H1 (cell line): ENCODE measurements at regions not wholly inside any gene's neighbourhood (a gene's known extent, or its start where the extent isn't known, plus 50 kb on each side); places are given as distances from the start of the nearest gene placed in this dataset.

Experiments
- CTCF ChIA-PET: fragments of 300-600 bp; sonication (Branson Sonifier 250); formaldehyde crosslinking; loops from one replicate; lab custom pipeline; 2021; ENCODE audit not compliant: partially characterized antibody; lab: Charles Lee
- POLR2A ChIA-PET: fragments of 300-600 bp; sonication (Branson Sonifier 250); formaldehyde crosslinking; loops from one replicate; lab custom pipeline; 2021; ENCODE audit warnings: inconsistent platforms; ENCODE audit not compliant: partially characterized antibody; lab: Charles Lee
- DNase-seq, 2 experiments: peaks; one replicate each; pipeline versions ENCODE4 v3.0.0 to v3.0.0-alpha.2; 2010 to 2022; ENCODE audit warnings: low spot score in 2 of 2, low read depth in 1 of 2, mixed read lengths in 1 of 2
- FAIRE-seq: peaks from 2 replicates; lab custom pipeline; 2011; peaks lifted over from hg19 to GRCh38; lab: Jason Lieb, UNC
- H2AFZ ChIP-seq: 2 replicates; pipeline ENCODE4 v1.8.1; 2012; ENCODE audit warnings: low read length, inconsistent platforms
- H2AK5ac ChIP-seq: 2 replicates; pipeline ENCODE4 v1.6.1; 2013; ENCODE audit warnings: low read depth, low read length
- H2BK120ac ChIP-seq: replicated peaks from 2 replicates; pipeline ENCODE3; 2013; ENCODE audit warnings: low read depth, low read length, inconsistent platforms
- H2BK12ac ChIP-seq: 2 replicates; pipeline ENCODE4 v1.6.1; 2013; ENCODE audit warnings: low read depth, low read length
- H2BK15ac ChIP-seq: 2 replicates; pipeline ENCODE4 v1.6.1; 2013; ENCODE audit warnings: low read length
- H2BK20ac ChIP-seq: 2 replicates; pipeline ENCODE4 v1.6.1; 2013; ENCODE audit warnings: low read length
- H2BK5ac ChIP-seq: 2 replicates; pipeline ENCODE4 v1.6.1; 2013; ENCODE audit warnings: low read depth, low read length
- H3K14ac ChIP-seq: 2 replicates; pipeline ENCODE4 v1.6.1; 2013; ENCODE audit warnings: inconsistent platforms; ENCODE audit not compliant: insufficient read length
- H3K18ac ChIP-seq: 2 replicates; pipeline ENCODE4 v1.6.1; 2013; ENCODE audit warnings: low read length; ENCODE audit errors: extremely low read depth
- H3K23ac ChIP-seq: 2 replicates; pipeline ENCODE4 v1.6.1; 2013; ENCODE audit warnings: inconsistent platforms; ENCODE audit not compliant: insufficient read length
- H3K23me2 ChIP-seq: 2 replicates; pipeline ENCODE4 v1.6.1; 2013; ENCODE audit warnings: low read depth, low read length
- H3K27ac ChIP-seq: 2 replicates; pipeline ENCODE4 v1.6.1; 2011; ENCODE audit warnings: low read depth, low read length, inconsistent platforms
- H3K27me3 ChIP-seq, 4 experiments: replicated peaks in 1 of 4; 1 replicate in 1 of 4; 2 replicates in 3 of 4; pipeline versions ENCODE4 v1.6.1 to v1.8.1; 2011 to 2013; ENCODE audit warnings: low read length in 3 of 4, mild to moderate bottlenecking in 3 of 4, inconsistent platforms in 2 of 4, mixed read lengths in 2 of 4, moderate library complexity in 1 of 4; ENCODE audit not compliant: control insufficient read depth in 3 of 4, insufficient read depth in 3 of 4; ENCODE audit errors: extremely low read depth in 1 of 4
- H3K36me3 ChIP-seq, 4 experiments: 2 replicates each; pipeline versions ENCODE4 v1.6.1 to v1.8.1; 2011 to 2013; ENCODE audit warnings: mild to moderate bottlenecking in 4 of 4, low read length in 3 of 4, moderate library complexity in 2 of 4, control low read depth in 1 of 4, inconsistent platforms in 1 of 4; ENCODE audit not compliant: insufficient read depth in 4 of 4, control insufficient read depth in 2 of 4
- H3K4ac ChIP-seq: replicated peaks from 2 replicates; pipeline ENCODE3; 2013; ENCODE audit warnings: low read length, low read depth, mixed read lengths, inconsistent platforms; ENCODE audit not compliant: insufficient read length
- H3K4me1 ChIP-seq, 4 experiments: replicated peaks in 1 of 4; 1 replicate in 1 of 4; 2 replicates in 3 of 4; pipeline versions ENCODE4 v1.6.1 to v1.8.1; 2011 to 2013; ENCODE audit warnings: low read length in 3 of 4, inconsistent platforms in 2 of 4, mixed read lengths in 1 of 4; ENCODE audit not compliant: insufficient read depth in 4 of 4, control insufficient read depth in 3 of 4
- H3K4me2 ChIP-seq, 2 experiments: 2 replicates each; pipeline versions ENCODE4 v1.6.1 to v1.8.1; 2011 to 2013; ENCODE audit warnings: low read depth in 2 of 2, low read length in 2 of 2, control low read depth in 1 of 2, inconsistent platforms in 1 of 2, mild to moderate bottlenecking in 1 of 2; ENCODE audit not compliant: insufficient read depth in 1 of 2
- H3K4me3 ChIP-seq, 4 experiments: fragments of 200-600, 300-600 bp in 1 of 4; sonication (generic), shearing (Covaris generic), sonication (Bioruptor Twin) in 1 of 4; 2 replicates each; pipeline versions ENCODE4 v1.5.1 to v1.8.1; 2011 to 2016; ENCODE audit warnings: low read length in 4 of 4, low read depth in 3 of 4, control low read depth in 2 of 4, inconsistent platforms in 2 of 4, mild to moderate bottlenecking in 2 of 4, mixed read lengths in 1 of 4, moderate library complexity in 1 of 4; ENCODE audit not compliant: insufficient read depth in 2 of 4; ENCODE audit errors: extremely low read depth in 1 of 4
- H3K56ac ChIP-seq: replicated peaks from 2 replicates; pipeline ENCODE3; 2013; ENCODE audit warnings: low read depth, mild to moderate bottlenecking, mixed read lengths, low read length, inconsistent platforms; ENCODE audit not compliant: insufficient read length
- H3K79me1 ChIP-seq: 2 replicates; pipeline ENCODE4 v1.6.1; 2013; ENCODE audit warnings: low read depth, low read length, control low read depth
- H3K79me2 ChIP-seq, 2 experiments: 2 replicates each; pipeline versions ENCODE4 v1.6.1 to v1.8.1; 2012 to 2013; ENCODE audit warnings: low read length in 2 of 2, mild to moderate bottlenecking in 2 of 2, inconsistent platforms in 1 of 2; ENCODE audit not compliant: insufficient read depth in 2 of 2, control insufficient read depth in 1 of 2
- H3K9ac ChIP-seq, 4 experiments: replicated peaks in 1 of 4; 1 replicate in 1 of 4; 2 replicates in 3 of 4; pipeline versions ENCODE4 v1.6.1 to v1.8.1; 2011 to 2013; ENCODE audit warnings: low read depth in 3 of 4, low read length in 3 of 4, control low read depth in 2 of 4, mild to moderate bottlenecking in 2 of 4, moderate library complexity in 2 of 4, inconsistent platforms in 1 of 4; ENCODE audit errors: extremely low read depth in 1 of 4
- H3K9me3 ChIP-seq, 2 experiments: 2 replicates each; pipeline versions ENCODE4 v1.6.1 to v1.8.1; 2012 to 2013; ENCODE audit warnings: mild to moderate bottlenecking in 2 of 2, moderate library complexity in 2 of 2, control low read depth in 1 of 2, inconsistent platforms in 1 of 2, low read depth in 1 of 2, low read length in 1 of 2, mixed read lengths in 1 of 2; ENCODE audit not compliant: insufficient read depth in 2 of 2
- H4K20me1 ChIP-seq, 2 experiments: replicated peaks in 1 of 2; 2 replicates each; pipeline versions ENCODE3 to v1.8.1; 2011 to 2013; ENCODE audit warnings: inconsistent platforms in 2 of 2, low read length in 2 of 2, mild to moderate bottlenecking in 1 of 2; ENCODE audit not compliant: insufficient read depth in 2 of 2, control insufficient read depth in 1 of 2
- H4K5ac ChIP-seq: 2 replicates; pipeline ENCODE4 v1.6.1; 2013; ENCODE audit warnings: low read length, low read depth, mixed read lengths, inconsistent platforms; ENCODE audit not compliant: insufficient read length
- H4K8ac ChIP-seq: 2 replicates; pipeline ENCODE4 v1.8.0; 2013; ENCODE audit warnings: mild to moderate bottlenecking, moderate library complexity, low read length, inconsistent platforms; ENCODE audit not compliant: insufficient read depth; ENCODE audit errors: extremely low read depth
- H4K91ac ChIP-seq: replicated peaks from 2 replicates; pipeline ENCODE3; 2013; ENCODE audit warnings: low read length, mixed read lengths, inconsistent platforms; ENCODE audit not compliant: insufficient read length
- ATF2 ChIP-seq: IDR thresholded peaks from 2 replicates; pipeline ENCODE4 v1.6.1; 2012; ENCODE audit warnings: low read length, inconsistent platforms
- EZH2 ChIP-seq: fragments of 200-600 bp; sonication (generic); IDR thresholded peaks from 2 replicates; pipeline ENCODE4 v1.7.1; 2012; ENCODE audit warnings: low read depth, mild to moderate bottlenecking, moderate library complexity, low read length, inconsistent platforms; ENCODE audit not compliant: severe bottlenecking
- FOSL1 ChIP-seq: IDR thresholded peaks from 2 replicates; pipeline ENCODE4 v1.6.1; 2011; ENCODE audit warnings: mild to moderate bottlenecking, low read depth, low read length, moderate library complexity; ENCODE audit not compliant: insufficient read depth
- HDAC2 ChIP-seq, 2 experiments: fragments of 300-600 bp in 1 of 2; sonication (generic) in 1 of 2; IDR thresholded peaks; 2 replicates each; pipeline ENCODE4 v1.6.1; 2011 to 2012; ENCODE audit warnings: low read depth in 2 of 2, low read length in 2 of 2, mild to moderate bottlenecking in 2 of 2, moderate library complexity in 2 of 2, borderline replicate concordance in 1 of 2, inconsistent platforms in 1 of 2
- HDAC6 ChIP-seq: IDR thresholded peaks from one replicate; pipeline ENCODE4 v1.7.1; 2012; ENCODE audit warnings: low read depth, mild to moderate bottlenecking, inconsistent platforms, low read length, moderate library complexity
- POLR2AphosphoS5 ChIP-seq: IDR thresholded peaks from 2 replicates; pipeline ENCODE4 v1.6.1; 2011; ENCODE audit warnings: low read depth, low read length
- SIX5 ChIP-seq: IDR thresholded peaks from 2 replicates; pipeline ENCODE4 v1.6.1; 2011; ENCODE audit warnings: mild to moderate bottlenecking, low read depth, low read length
- TAF1 ChIP-seq: IDR thresholded peaks from 2 replicates; pipeline ENCODE4 v1.6.1; 2011; ENCODE audit warnings: mild to moderate bottlenecking, low read depth, low read length
- WGBS, 2 experiments: shearing (Covaris generic) in 1 of 2; methylation state at CpG; one replicate each; pipeline versions ENCODE4 v1.1.6 to v1.1.7; 2013 to 2015; ENCODE audit warnings: low lambda C conversion rate in 2 of 2, mixed read lengths in 2 of 2, inconsistent platforms in 1 of 2, low coverage in 1 of 2, missing lambda C conversion rate in 1 of 2; ENCODE audit not compliant: insufficient replicate concordance in 2 of 2, insufficient coverage in 1 of 2, insufficient read length in 1 of 2; ENCODE audit errors: extremely low coverage in 1 of 2, missing lambda C conversion rate in 1 of 2; 5-methylcytosine and 5-hydroxymethylcytosine counted together

GRCh38 chr2:23007631-23008235 is 377.2 kb upstream of the KLHL29 start:
- no peak overlapping the region for H3K9ac ChIP-seq
- no peak overlapping the region for H3K18ac ChIP-seq
- WGBS, 2 experiments: 100% methylated on average over 1 of the region's 1 CpG; no CpG with 5 or more reads in 1 of the 2 experiments
- H3K79me1 ChIP-seq: no peaks in the 10 kb centered on the region; the same call in 1 of the 2 replicates
- H4K8ac ChIP-seq: no peak overlapping the region
- H3K23me2 ChIP-seq: no peaks in the 10 kb centered on the region
- no peak overlapping the region for H3K14ac ChIP-seq
- no peak overlapping the region for H3K56ac ChIP-seq
- FAIRE-seq (no peak), DNase-seq (no peak)
- POLR2A ChIA-PET: no interaction called here
- no peak overlapping the region for H2BK12ac ChIP-seq
- H3K27me3 ChIP-seq: no peaks in the 10 kb centered on the region
- no peaks in the 10 kb centered on the region for H3K36me3 ChIP-seq
- CTCF ChIA-PET: interaction anchor here (0.8 kb wide), 1 partner anchor 25 kb away, joined by 3 read pairs; no protein-coding TSS in a partner anchor
- no peak overlapping the region for H2AFZ ChIP-seq
- no peak overlapping the region for H2BK15ac ChIP-seq
- H3K27ac ChIP-seq: no peak overlapping the region
- H2AK5ac ChIP-seq: no peak overlapping the region
- no peaks in the 10 kb centered on the region for H3K9me3 ChIP-seq
- no peak overlapping the region for H3K4ac ChIP-seq
- no peak overlapping the region for H2BK5ac ChIP-seq
- no peak overlapping the region for H2BK120ac ChIP-seq
- no peak overlapping the region for H2BK20ac ChIP-seq
- H3K4me3 ChIP-seq: no peak overlapping the region
- no peak overlapping the region for H4K5ac ChIP-seq
- H3K4me1 ChIP-seq: no peaks in the 10 kb centered on the region
- H3K23ac ChIP-seq: no peak overlapping the region
- H4K20me1 ChIP-seq: no peaks in the 10 kb centered on the region
- H3K4me2 ChIP-seq: no peak overlapping the region
- H4K91ac ChIP-seq: no peak overlapping the region
- H3K79me2 ChIP-seq: no peaks in the 10 kb centered on the region
- TF ChIP-seq SIX5 (no peak), HDAC6 (no peak), HDAC2 (IDR thresholded peaks at IDR 0.05; ENCODE audit: borderline replicate concordance in 1 of 2, low read depth in 2 of 2, low read length in 2 of 2) (no peak), POLR2AphosphoS5 (no peak), ATF2 (no peak), EZH2 (no peak), TAF1 (no peak), FOSL1 (no peak)
